ENCODE measurements at regions not wholly inside any gene's neighbourhood (a gene's known extent, or its start where the extent isn't known, plus 50 kb on each side); places are given as distances from the start of the nearest gene placed in this dataset.

DNA sequence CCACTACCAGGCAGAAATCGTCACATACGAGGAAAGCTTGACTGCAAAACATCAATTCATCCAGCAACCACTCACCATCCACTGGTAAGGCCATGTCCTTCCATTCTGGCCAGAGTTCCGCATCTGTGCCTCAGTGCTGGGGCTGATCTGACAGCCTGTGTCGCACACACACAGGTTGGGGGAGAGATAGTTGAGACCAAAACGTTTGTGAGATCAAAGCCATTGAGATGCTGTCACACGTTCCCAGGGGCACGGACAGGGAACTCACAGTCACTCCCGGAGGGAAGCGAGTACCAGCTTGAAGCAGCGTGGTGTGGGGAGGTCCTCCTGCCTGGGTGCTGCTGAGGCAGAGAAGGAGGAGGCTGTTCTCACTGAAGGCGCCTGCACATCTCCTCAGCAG lies 458.5 kb upstream of the SALL3 start:
- no peak for DNase-seq

DNA sequence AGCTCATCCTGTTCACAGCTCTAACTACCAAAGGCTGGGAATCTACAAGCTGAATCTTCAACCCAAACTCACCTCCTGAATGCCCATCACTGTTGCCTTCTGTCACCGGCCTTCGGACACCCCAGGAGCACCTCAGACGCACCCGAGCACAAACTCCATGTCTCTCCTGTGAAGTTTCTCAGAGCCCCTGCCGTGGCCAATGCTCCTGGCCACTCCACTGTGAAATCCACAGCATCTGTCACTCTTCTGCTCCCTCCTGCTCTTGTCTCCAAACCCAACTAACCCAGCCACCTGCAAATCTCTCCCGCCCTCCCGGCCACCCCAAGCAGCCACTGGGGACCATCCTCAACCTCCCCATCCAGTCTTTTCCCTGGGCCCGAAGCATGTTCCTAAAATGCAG lies 457.9 kb upstream of the SALL3 start:
- no peak for DNase-seq

DNA sequence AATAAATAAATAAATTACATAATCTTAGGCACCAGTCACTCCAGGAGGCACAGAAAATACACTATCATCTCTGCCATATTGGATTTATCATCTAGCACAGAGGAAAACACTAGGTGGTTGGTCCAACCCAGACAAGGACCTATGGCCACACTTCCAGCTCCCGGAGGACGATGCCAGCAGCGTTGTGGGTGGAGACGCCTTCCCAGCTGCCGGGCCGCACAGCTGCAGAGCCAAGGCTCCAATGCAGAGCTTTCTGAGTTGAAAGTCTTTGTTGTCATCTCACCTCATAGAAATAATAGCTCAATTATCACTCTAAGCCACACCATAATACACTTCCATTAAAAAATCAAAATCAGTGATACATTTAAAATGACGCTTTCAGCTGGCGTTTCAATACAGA lies 457.1 kb upstream of the SALL3 start:
- DNase-seq: no peak

DNA sequence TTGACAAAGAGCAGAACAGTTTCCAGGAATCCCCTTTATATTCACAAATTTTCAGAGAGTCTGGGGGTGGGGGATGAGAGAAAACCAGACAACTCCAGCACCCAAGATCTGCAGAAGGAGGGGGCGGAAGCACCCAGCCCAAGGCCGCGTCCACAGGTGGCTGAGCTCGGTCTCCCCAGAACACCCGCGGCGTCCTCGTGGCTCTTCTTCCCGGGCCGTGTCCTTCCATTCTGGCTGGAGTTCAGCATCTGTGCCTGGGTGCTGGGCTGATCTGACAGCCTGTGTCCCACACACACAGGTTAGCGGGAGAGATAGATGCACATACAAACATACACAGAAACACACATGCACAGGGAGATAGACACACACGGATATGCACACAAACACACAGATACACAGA lies 455.8 kb upstream of the SALL3 start:
- DNase-seq: no peak

DNA sequence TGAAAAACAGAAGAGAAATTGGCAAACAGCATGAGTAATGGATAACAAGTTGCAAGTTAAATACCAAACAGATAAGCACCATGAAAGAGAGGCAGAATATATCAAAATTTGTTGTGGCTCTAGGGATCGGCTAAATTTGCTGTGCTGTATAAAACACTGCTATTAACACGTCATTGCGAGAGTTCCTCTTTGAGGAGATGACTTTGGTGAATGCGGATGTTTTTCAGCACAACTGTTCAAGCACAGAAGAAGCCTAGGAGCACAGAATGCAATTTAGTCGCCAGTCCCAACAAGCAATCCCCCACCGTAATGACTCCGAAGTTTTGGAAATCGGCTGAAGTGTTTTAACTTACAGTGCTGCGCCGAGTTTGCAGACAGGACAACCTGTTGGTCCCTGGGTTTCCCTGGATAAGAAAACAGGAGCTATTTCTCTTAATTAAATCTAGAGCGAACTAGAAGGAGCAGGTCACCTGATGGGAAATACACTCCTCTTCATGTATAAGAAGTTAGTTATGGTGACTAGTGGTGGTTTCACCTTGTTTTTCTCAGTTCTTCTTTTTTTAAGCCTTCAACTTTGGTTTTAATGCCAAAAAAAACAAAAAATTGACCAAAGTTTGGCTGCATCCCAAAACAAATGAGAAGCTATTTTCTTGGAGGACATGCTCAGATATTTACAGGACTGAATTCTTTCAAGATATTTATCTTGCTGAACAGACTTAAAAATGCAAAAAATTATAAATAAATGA lies 454.1 kb upstream of the SALL3 start:
- no peak for DNase-seq

DNA sequence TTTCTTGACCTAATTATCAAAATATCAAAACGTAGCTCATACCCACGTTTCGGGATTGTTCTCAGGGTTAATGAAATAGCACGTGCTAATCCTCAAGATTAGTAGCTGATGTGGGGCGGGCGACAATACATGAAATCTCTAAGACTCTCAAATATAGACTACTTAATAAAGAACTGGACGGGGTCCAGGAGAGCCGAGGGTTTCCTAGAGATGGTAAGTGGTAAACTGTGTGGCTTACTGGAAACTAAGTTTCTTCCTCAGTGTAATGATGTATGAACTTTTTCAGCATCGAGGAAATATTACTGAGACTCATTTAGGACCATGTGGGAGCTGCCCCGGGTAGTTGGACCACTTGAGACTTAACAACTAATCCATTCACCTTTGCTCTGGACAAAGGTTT lies 453.3 kb upstream of the SALL3 start:
- no peak for DNase-seq

DNA sequence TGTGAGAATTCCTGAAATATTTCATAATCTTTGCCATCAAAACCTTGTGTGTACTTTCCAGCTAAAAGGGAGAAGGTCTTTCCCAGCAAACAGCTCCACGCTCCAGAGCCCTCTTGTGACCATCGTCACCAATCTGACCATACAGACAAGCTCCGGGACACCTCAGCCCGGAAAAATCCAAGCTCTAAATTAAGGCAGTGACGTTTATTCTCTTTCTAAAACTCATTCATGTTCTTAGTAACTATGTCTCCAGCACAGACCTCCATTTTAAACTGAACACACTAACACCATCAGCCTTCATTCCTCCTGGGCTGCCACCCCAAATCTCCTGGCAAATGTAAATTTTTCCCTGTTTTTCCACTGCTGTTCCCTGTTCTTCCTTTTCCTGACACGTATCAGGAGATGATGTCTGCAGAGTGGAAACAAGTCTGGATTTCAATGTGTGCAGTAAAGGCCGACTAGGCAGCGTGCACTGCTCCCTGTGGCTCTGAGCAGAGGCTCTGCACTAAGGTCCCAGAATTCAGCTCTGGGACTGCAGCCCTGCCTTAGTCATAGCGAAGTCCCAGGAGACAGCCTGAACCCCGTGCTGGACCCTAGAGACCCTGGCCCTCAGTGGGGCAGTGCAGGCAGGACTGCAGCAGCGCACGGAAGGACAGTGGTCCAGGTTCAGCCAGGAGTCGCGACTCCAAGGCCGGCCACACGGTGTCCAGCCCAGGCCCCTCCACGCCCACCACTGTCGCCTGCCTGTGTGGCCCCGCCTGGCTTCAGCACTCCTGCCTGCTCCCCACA lies 452.5 kb upstream of the SALL3 start:
- no peak for DNase-seq

DNA sequence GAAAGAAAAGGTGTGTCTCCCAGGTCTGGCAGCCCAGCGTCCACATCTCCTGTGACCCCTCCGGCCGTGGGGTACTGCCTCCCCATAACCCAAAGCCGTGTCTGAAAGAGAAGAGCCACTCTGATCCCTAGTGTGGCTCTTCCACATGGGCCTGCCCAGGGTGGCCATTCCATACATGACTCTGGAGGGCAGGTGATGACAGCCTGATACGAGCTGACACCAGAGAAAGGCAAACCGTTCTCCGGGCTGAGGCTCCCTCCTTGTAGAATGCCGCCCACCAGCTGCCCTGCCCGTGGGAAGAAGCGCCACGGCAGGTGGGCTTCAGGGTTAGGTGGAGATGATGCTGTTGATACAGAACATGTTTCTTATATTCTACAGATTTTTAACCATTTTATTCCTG lies 451.6 kb upstream of the SALL3 start:
- DNase-seq: no peak

DNA sequence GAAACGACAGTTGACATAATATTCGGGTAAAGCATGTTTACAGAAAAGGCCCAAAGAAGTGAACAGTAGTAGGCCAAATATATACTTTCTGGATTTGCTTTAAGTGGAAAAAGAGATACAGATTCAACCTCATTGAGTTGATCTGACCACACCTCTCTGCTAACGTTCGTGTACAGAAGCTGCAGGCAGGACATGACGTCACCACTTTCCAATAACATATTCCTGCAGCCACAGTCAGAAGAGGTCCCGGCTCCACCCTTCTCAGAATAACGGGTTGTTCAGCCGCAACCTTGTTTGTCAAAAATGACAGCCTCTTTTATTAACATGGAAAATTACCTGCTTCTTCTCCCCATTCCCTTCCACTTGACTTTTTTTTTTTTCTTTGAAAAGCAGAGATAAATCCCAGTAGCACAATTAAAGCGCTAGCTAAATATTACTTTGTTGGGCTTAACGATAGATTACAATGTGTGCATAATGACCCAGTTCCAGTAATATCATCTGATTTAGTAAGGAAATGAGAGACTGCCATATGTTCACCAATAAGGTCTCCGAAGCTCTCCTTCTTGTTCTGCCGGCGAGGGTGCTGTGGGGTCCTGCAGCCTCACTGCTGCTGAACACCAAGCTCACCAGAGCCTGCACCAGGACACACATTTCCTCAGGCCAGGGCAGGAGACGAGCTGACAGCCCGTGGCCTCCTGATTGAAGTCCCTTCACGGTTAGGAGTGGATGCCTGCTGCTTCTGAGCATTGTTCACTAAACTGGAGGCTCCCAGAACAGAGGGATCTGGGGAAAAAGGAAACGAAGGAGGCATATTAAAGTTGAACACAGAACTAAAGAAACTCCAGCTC lies 451.0 kb upstream of the SALL3 start:
- DNase-seq: no peak

DNA sequence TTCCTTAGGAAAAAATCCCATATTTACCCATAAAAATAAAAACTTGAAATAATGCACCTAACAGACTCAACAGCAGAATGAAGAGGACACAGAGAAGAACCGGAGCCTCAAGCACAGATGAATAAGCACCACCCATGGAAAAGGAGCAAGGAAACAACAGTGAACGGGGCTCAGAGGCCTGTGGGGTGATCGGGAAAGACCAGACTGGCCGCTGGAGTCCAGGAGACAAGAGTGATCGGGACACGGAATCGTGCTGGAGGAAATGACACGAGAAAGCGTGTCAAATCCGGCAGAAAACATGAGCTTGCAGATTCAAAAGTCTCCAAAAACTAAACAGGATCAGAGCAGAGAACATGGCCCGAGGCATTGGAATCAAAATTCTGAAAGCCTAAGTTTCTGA lies 448.0 kb upstream of the SALL3 start:
- no peak for DNase-seq

DNA sequence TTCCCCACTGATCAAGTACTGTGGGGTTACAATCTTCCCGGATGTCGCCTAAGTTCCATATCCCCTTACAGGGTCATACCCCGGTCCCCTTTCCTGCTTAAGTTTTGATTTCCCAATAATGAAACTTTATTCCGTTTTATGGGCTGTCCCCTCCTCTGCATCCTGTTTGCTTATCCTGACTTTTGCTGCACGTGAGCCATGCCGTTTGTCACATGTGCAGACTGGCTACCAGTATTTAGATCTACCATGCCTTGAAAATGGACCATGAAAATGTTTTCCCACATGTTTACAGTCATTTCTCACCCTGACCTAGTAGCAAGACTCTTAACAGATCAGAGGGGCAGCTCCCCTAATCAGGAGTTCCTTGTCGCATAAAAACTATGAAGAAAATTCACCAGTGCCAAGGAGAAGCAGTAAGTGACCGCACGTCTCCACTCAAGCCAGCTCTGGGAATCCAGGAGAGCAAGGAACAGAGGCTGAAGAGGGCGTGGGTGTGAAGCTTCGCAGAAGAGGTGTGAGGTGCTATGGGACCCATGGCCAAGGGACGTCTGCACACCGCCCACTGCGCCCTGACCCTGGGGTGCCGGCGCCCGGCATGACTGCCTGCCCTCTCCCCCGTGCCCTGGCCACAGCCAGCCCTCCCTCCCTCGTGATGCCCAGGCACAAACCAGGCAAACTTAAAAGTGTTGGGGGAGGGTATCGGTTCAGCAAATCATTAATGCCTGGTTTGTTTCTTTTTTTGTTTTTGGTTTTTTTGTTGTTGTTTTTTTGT lies 440.8 kb upstream of the SALL3 start:
- no peak for DNase-seq

DNA sequence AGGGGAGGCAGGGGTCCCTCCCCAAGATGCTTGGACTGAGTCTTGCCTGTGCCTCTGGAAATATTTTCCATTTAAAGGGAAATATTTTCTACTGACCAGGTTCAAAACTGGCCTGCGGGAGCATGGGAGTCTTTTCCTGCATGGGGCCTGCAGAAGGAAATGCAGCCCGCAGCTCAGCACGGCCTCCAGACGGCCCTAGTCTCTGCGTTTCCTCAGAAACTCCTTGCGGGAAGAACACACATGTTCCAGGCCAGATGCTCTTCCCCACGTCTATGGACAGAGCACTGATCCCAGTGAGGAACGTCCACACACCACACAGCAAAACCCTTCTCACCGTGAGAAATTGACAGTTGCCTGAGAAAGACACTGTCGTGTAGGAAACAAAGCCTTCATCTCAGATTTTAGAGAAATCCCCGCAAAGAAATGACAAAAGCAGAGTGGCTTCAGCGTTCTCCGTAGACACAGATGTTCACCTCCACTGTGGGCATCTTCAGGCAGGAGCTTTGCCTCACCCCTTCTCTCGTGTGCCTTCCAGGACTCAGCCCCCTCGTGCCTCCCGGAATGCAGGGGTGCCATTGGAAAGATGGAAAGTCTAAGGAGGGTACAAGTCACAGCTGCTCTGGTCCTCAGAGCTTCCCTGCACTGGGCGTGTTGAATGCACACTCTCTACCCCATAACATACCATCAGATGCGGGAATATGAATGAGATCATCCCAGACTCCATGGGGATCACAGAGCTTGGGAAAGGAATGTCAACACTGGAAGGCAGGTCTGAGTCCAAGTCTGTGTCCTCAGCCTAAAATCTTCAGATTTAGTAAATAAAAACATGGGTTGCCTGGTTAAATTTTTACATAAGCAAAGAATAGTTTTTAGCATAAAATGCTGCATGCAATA lies 438.7 kb upstream of the SALL3 start:
- DNase-seq: no peak

DNA sequence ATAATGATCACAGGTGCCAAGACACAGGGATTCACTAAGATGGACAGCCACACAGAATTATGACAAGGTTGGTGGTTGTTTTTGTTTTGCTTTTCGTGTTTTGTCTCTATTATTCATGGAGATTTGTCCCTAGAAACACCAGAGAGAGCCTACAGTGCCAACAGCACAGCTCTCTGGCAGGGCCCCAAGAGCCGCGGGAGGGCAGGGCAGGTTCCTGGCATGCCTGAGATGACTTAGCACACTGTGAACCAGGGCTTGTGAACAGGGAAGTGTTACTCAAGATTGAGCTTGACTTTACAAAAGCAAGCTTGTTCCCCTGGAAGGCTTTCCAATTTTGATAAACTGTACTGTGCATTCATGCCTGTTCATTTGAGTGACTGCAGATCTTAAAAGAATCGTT lies 437.4 kb upstream of the SALL3 start:
- DNase-seq: no peak

DNA sequence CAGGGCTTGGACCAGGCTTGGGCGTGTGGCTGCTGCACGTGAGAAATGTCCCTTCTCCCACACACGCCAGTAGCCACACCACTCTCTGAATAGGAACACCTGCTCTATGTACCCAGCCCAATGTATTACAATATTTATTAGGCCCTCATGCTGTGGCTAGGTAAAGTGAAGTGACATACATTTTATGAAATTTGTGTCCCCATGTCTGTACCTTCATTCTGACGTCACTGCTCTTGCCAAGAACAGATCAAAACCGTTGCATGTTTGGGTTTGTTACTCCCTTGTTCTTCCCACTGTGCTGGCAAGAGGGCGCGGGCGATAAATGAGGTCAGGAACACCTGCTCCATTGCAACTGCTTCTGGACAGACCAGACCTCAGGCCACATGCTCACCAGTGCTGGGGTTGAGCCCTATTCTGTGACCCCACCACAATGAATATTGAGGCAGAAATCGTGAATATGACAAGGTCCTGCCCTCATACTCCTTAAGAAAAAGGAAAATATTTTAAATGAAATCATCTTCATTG lies 436.4 kb upstream of the SALL3 start:
- no peak for DNase-seq

DNA sequence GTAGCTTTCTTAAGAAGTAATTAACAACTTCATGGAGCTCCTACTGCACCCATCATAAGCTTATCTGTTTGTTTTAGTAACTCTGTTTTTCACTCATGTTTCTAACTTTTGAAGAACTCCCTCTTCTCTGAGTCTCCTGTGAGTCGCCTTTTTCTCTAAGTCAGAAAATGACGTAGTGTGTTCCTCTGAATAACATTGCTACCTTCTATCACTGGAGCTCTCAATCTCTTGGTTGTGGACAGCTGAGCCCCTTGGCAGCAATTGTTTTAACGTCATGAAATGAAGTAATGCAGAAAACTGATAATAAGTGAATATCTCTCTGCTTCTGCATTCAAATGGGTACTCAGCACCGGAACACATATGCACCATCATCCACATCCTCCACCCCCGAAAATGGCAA lies 433.3 kb upstream of the SALL3 start:
- no peak for DNase-seq

DNA sequence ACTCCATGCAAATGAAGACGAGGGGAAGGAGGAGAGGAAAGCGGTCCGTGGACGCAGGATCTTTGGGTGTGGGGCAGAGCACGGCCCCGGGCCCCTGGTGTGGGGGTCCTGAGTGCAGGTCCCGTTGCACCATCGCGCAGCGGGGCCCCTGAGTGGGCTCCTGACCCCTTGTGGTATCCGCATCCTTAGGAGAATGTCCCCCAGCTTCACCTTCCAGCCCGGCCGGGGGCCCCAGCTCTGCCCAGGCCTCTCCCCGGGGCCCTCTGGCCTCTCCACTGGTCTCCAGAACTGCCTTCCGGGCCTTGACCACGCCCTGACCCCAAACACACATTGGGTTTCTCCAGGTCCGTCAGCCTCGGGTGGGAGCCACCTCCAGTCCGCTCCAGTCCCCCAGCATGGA lies 431.8 kb upstream of the SALL3 start:
- no peak for DNase-seq

DNA sequence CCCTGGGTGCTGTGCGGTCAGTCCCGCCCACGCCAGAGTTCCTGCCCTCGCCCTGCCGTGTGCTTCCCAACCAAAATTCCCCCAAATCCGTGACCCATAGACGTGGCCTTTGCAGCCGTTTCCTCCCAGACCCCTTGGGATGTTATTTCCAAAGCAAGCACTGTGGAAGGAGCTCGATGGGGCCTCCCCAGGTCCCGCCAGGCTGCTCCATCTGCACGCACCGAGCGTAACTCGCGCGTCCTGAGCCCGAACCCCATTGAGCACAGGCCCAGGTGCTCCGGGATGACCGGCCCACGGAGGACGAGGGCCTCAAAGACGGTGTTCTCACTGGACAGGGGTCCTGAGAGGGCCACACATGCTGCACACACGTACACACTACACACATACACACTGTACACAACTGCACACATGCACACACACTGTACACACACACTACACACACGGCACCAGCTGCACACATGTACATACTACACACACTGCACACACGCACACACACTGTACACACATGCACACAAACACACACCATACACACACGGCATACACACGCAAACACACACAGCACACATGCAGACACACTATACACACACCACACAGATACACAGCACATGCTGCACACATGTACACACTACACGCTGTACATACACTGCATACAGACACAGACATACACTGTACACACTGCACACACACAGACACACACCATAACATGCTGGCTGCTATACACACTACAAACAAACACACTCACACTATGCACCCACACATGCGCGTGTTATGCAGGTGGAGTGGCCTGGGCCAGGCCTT lies 431.2 kb upstream of the SALL3 start:
- DNase-seq: no peak

DNA sequence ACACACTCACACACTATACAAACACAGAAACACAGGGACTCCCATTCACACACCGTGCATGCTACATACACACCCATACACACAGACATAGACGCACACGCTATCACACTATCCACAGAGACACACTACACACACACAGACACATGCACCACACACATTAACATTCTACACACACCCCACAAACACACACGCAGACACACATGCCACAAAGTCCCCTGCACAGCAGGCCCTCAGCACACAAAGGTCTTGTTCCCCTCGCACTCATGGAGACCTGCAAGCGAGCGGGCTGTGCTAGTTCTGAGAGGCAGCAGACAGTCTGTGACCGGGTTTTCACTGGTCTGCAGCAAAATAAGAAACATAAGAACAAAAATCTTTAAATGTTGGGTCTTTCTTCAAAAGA lies 429.6 kb upstream of the SALL3 start:
- no peak for DNase-seq

DNA sequence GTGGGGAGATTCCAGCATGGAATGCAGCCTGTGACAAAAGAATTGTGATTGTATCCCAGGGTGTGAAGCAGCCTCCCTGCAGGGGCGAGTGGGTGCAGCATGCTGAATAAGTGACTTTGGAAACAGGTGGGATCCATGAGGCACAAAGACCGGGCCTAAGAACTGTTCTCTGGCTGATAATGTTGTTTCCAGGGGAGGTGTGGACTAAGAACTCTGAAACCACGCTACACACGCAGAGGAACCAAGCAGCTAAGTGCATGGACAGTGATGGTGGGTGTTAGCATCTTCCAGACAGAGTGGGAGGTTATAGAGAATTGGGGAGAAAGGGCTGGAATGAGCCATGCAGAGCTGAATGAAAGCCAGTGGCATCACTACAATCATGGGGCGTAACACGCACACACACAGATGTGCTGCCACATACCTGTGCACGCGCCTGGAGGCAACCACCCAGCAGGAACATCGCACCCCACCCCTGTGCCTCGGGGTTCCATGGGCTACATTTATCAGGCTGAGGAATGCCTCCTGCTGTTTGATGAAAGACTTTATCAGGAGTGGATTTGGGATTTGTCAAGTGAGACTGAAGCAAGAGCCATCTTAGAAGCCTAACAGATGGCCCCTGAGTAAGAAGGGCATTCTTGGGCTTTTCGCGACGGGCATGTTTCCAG lies 424.5 kb upstream of the SALL3 start:
- no peak for DNase-seq

DNA sequence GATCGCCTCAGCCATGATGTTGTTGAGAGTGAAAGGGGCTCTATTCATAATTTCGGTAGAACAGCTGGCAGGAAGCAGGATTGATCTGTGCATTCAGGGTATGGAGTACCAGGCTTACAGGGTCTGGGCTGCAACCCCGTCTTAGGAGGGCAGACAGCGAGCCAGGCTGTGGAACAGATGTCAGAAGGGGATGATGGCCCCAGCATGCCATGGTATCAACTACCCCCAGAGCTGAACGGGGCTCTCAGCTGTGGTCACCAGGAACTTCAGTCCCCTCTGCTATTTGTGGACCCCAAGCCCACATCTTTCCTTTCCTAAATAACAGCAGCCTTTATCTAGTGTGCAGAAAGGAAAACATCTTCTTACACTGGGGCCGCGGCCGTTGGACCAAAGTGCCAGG lies 422.2 kb upstream of the SALL3 start:
- DNase-seq: no peak

Measured in activated CD4-positive, CD25-positive, alpha-beta regulatory T cell (primary cell).